LoVo (cell line): ENCODE measurements at regions not wholly inside any gene's neighbourhood (a gene's known extent, or its start where the extent isn't known, plus 50 kb on each side); places are given as distances from the start of the nearest gene placed in this dataset.

ENCODE experiments used
- DNase-seq: peaks from one replicate; pipeline ENCODE4 v3.0.0-alpha.2; 2016; ENCODE audit warnings: low spot score

DNA sequence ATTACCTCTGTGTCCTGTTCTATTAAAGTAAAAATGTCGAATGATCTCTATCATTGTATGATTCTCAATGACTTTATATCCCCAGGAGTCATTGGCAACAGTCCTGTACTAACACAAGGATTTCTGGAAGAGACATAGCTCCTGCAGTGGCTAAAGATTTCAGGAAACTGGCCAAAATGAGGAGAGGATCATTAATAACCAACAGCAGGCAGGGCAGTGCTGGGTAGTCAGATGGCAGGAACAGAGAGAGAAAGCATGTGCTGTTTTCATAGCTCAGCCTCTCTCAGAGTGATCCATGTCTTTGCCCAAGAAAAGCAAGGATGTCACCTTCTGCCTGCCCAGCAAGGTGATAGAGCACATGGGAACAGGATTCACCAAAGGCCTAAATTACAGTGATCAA, 604.7 kb upstream of the PLXNA2 start:
- no peak for DNase-seq

GRCh38 chr1:208850442-208850841, 606.3 kb upstream of the PLXNA2 start:
- no peak for DNase-seq

DNA sequence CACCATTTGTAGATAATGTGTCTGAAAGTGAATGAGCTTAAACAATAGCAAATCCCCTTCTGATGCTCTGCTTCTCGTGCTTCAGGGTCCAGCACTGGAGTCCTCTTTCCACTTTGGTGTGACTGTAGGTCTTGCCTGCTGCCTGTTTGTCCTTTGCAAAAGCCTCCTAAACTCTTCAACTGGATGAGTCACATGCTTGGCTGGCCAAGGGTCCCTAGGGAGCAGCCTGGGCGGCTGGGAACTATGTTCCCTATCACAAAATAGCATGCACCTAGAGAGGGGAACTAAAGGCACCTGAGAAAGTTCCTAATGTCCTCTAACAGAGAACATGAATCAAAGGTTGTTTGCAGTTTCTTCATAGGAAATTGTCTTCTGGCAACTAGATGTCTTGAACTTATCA, 607.2 kb upstream of the PLXNA2 start:
- no peak for DNase-seq

GRCh38 chr1:208852911-208853310, 608.7 kb upstream of the PLXNA2 start:
- no peak for DNase-seq

- no peak for DNase-seq
Measured at GRCh38 chr1:208855403-208855802, 611.2 kb upstream of the PLXNA2 start.

GRCh38 chr1:208857465-208857864, 613.3 kb upstream of the PLXNA2 start:
- no peak for DNase-seq

- DNase-seq, result no peak
Measured at GRCh38 chr1:208858738-208859137, 614.6 kb upstream of the PLXNA2 start.

- DNase-seq, result no peak
Measured at GRCh38 chr1:208864366-208864965, 620.3 kb upstream of the PLXNA2 start.

GRCh38 chr1:208866386-208866955, 622.3 kb upstream of the PLXNA2 start:
- no peak for DNase-seq

DNA sequence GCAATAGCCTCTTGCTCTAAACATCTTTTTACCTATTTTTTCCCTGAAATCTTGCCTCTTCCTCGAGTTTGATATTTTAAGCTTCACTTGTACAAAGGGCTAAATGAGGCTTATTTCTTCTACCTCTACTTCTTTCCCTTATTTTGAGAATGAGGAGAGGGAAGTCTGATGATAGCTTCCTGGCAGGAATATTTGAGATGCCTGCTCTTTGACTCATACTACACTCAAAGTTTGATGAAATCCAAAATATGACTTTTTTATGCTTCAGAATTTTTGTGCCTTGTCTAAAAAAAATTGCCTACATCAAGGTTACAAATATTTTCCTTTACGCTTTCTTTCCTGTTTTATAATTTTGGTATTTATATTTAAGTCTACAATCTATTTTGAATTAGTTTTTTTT, 624.4 kb upstream of the PLXNA2 start:
- DNase-seq, result no peak

GRCh38 chr1:208874915-208875314, 630.7 kb upstream of the PLXNA2 start:
- no peak for DNase-seq

DNA sequence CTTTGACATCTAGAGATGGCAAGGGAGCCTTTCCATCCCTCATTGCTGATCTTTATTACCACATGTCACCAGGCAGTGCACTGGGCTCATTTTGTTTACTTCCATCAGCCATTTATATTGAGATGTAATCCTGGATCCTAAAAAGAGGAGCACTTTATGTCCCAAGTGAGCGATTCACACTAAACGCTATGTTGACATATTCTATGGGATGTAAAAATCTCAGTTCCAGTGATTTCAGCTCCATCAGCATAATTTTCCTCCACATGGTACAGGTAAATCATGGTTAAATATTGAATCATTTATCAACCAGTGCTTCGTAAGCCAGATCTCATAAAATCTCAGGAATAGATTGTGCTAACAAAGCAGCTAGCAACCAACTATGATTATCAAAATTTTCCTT, 634.8 kb upstream of the PLXNA2 start:
- DNase-seq, result no peak

- no peak for DNase-seq
Measured at GRCh38 chr1:208880433-208881100, 636.4 kb upstream of the PLXNA2 start.

- DNase-seq, result no peak
Measured at GRCh38 chr1:208885060-208885459, 640.9 kb upstream of the PLXNA2 start.

DNA sequence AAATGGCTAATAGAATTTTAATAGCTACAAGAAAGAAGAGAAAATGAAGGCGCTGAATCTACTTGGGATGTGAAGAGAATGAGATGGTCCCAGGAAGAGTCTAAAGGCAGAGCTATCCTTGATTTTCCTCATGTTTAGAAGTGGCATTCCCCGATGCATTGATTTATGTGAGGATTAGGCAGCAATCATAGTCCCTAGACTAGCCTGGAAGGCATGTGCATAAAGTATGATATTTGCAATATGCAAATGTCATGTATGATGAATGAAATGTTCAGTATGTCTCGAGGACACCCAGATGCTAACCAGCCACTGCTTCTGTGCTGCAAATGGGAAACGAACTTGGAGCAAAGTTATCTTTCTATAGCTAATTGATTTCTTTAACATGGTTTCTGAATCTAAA, 641.5 kb upstream of the PLXNA2 start:
- no peak for DNase-seq

- no peak for DNase-seq
Measured at GRCh38 chr1:208888376-208888775, 644.2 kb upstream of the PLXNA2 start.

GRCh38 chr1:208892147-208892546, 648.0 kb upstream of the PLXNA2 start:
- DNase-seq, result no peak

GRCh38 chr1:208893251-208893650, 649.1 kb upstream of the PLXNA2 start:
- no peak for DNase-seq

GRCh38 chr1:208895181-208895580, 651.0 kb upstream of the PLXNA2 start:
- no peak for DNase-seq

GRCh38 chr1:208895820-208896219, 651.6 kb upstream of the PLXNA2 start:
- DNase-seq, result no peak

GRCh38 chr1:208896768-208897167, 652.6 kb upstream of the PLXNA2 start:
- no peak for DNase-seq

- no peak for DNase-seq
Measured at GRCh38 chr1:208899438-208899837, 655.3 kb upstream of the PLXNA2 start.

GRCh38 chr1:208903251-208903905, 659.2 kb upstream of the PLXNA2 start:
- DNase-seq, result no peak
